GM13977 (cell line): ENCODE measurements at regions not wholly inside any gene's neighbourhood (a gene's known extent, or its start where the extent isn't known, plus 50 kb on each side); places are given as distances from the start of the nearest gene placed in this dataset.

Source experiments
- DNase-seq: peaks from one replicate; pipeline ENCODE4 v3.0.0; 2012; ENCODE audit warnings: low spot score
- in situ Hi-C: fragments of 300-500 bp; cut with MboI; formaldehyde crosslinking; loops from one replicate; pipeline ENCODE4 v1.12.0; 2022; ENCODE audit warnings: low sequenced_read_pairs, low pct_unique_long_range_greater_than_20kb, mixed read lengths, inconsistent platforms; ENCODE audit not compliant: unreplicated experiment
- TF ChIP-seq, protein P1 (sequence below): IDR thresholded peaks from 2 replicates; pipeline ENCODE4 v1.5.1; 2012; ENCODE audit warnings: mild to moderate bottlenecking, control low read depth; ENCODE audit not compliant: insufficient read depth; ENCODE audit errors: extremely low read depth, missing control alignments

DNA sequence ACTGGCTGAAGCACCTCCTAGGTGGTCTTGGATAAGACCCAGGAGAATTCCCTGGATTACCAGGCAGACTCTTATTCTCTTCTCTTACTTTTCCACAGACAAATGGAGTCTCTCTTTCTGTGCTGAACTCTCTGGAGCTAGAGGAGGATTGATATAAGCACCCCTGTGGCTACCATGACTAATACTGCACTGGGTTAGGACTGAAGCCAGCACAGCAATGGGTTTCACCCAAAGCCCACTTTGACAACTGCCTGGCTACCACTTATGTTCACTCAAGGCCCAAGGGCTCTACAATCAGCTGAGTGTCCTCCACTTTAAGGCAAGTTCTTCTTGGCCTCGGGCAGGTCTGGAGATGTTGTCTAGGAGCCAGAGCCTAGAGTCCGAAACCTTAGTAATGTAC, 225.5 kb downstream of the DIPK2A start:
- DNase-seq = no peak
- in situ Hi-C loops = no loop called here

DNA sequence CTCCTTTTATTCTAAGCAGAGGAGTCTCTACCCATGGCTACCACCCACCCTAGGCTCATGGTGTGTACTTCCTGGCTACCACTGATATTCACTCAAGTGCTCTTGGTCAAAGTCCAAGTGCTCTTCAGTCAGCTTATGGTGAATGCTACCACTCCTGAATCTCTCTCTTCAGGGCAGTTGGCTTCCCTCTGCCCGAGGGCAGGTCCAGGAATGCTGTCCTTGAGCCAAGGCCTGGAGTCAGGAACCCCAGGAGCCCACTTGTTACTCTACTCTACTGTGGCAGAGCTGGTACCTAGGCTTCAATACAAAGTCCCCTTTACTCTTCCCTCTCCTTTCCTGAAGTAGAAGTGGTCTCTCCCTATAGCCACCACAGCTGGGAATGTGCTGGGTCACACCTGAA, 226.0 kb downstream of the DIPK2A start:
- TF ChIP-seq, protein P1, sequence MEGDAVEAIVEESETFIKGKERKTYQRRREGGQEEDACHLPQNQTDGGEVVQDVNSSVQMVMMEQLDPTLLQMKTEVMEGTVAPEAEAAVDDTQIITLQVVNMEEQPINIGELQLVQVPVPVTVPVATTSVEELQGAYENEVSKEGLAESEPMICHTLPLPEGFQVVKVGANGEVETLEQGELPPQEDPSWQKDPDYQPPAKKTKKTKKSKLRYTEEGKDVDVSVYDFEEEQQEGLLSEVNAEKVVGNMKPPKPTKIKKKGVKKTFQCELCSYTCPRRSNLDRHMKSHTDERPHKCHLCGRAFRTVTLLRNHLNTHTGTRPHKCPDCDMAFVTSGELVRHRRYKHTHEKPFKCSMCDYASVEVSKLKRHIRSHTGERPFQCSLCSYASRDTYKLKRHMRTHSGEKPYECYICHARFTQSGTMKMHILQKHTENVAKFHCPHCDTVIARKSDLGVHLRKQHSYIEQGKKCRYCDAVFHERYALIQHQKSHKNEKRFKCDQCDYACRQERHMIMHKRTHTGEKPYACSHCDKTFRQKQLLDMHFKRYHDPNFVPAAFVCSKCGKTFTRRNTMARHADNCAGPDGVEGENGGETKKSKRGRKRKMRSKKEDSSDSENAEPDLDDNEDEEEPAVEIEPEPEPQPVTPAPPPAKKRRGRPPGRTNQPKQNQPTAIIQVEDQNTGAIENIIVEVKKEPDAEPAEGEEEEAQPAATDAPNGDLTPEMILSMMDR = no peak
- no peak for DNase-seq
- in situ Hi-C loops = no loop called here

More for the DNA sequence above, 225.5 kb downstream of the DIPK2A start:
- TF ChIP-seq, protein P1 = no peak

DNA sequence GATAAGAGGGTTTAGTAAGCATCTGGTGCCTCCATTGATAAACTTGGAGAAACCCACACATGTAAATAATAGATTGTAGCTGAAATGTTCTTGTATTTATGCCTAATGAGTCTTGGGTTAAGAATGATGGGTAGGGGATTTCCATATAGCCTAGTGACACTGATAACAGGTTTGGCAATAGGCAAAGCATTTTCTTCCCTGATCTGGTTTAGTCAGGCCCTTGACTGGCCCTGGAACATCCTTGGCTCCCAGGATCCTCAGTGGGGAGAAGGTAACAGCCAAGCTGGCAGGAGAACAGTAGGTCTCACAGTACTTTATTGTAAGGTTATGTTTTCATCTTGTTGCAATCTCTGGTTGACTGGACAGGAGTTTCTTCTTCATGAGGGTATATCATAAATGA, 228.4 kb downstream of the DIPK2A start:
- no peak for DNase-seq
- TF ChIP-seq, protein P1 = no peak
- in situ Hi-C loops = no loop called here

DNA sequence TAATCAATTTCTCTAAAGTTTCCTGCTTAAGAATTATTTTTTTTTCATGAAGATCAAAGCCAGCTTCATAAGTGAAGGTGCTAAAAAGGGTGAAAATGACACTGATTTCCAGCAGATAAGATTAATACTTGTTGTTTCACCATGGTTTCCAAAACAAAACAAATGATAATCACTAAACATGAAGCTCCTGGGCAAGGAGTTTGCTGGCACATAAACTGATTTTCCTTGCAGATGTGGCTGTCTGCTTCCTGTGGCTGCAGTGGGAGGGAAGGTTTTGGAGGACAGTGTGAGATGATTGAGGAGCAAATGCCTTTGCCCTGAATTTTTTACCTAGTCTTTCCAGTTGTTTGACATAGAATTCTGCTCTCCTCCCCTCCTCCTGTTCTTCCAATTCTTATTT, 228.8 kb downstream of the DIPK2A start:
- in situ Hi-C loops = no loop called here
- DNase-seq = no peak
- TF ChIP-seq, protein P1 = no peak

DNA sequence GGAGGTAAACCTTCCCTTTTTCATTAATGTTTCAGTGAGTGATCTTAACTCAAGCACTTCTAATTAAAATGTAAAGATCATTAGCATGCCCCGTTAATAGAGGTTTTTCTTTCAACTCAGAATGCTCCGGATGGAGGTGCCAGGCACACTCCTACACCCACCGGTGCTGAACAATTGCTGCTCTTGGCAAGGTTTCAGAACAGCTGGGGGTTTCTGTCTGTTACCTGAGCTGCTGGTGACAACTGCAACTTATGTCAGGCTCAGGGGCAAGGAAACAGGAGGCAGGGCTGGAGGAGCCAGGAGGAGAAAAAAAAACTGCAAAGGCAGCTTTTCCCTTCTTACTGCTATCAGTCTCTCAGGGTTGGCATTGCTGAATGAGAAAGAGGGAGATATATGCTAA, 250.1 kb downstream of the DIPK2A start:
- DNase-seq = no peak
- in situ Hi-C loops = no loop called here
- TF ChIP-seq, protein P1 = no peak

DNA sequence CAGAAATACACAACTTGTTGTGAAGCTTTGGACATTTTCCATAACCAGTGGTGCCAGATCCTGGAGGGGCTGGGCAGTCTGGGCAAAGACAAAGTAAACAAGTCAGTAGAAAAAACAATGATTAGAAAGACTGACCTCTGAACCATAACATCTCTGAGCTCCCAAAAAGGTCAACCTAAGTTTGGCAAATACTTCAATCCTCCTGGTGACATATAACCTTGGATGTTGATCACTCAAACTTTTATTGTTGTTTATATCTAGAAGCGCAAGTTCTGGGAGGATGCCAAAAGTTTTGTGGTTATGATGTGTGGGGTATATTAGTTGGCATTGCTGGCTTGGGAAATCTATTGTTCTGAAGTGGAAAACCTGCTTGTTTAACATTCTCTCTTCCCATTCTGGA, 257.7 kb downstream of the DIPK2A start:
- TF ChIP-seq, protein P1 = no peak
- in situ Hi-C loops = no loop called here
- DNase-seq = no peak

DNA sequence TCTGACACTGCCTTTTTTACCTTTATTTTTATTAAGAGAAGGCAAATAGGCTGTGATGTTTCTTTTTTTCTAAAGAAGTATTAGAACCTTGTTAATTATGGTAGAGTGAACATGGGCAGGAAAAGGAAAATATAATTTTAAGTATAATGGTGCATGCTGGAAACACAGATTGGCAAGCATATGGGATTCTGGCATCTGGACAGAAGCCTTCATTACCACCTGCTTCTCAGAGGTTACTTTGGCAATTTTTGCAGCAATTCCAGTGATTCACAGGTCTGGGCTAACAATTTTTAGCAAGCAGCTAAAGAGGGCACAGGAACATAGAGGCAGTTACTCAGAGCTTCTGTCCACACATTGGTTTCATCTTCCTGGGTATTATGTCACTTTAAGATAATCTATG, 258.3 kb downstream of the DIPK2A start:
- TF ChIP-seq, protein P1 = no peak

More for the DNA sequence above, 258.3 kb downstream of the DIPK2A start:
- in situ Hi-C loops = no loop called here
- DNase-seq = no peak
